ENCODE measurements at regions not wholly inside any gene's neighbourhood (a gene's known extent, or its start where the extent isn't known, plus 50 kb on each side); places are given as distances from the start of the nearest gene placed in this dataset.

DNA sequence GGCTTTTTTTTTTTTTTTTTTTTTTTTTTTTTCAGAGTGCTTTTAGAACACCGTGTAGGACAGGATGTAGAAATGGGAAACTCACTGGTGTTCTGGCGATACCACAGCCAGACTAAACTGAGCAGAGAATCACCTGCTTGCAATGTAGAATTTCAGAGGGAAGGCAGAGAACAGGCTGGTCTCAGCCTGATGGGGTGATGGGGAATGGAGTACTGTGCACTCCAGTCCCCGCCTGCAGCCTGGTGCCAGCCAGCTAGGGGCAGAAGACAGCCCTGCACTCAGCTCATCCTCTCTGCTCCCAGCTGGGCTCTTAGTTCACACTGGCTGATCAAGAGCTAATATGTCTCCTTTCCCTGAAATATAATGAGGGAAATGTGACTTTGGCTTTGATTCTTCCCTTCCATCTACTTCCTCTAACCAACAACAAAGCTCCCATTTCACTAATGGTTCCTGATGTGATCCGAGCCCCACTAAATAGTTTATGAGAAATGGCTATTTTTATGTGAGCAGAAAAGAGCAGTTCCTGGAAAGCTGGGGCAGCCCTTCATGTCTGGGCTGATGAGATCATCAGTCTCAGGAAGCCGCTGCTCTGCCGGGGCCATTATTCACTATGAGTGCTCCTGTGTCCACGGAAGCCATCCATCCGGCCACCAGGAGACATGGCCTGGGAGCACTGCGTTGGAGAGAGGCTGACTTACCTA, 209.7 kb downstream of the GADD45G start:
- BruUV-seq (replicated peaks), result no TSS peak
- peak; percentile 5 for DNase-seq (ENCODE audit: low spot score)
- ChIA-PET POLR2A (interaction anchor here (0.6 to 0.9 kb wide), 7 partner anchors 22 to 883 kb away, joined by 3 to 7 read pairs (median 4); no protein-coding TSS in a partner anchor), CTCF (ENCODE audit: unreplicated experiment) (interaction anchor here (0.9 kb wide), 1 partner anchor 212 kb away, joined by 3 read pairs; no protein-coding TSS in a partner anchor)
- Histone ChIP-seq H3K27ac (ENCODE audit: low read depth, low read length, poor library complexity, severe bottlenecking) (no peak overlapping the region), H3K36me3 (ENCODE audit: insufficient read depth, low read length) (no peaks in the 10 kb centered on the region), H3K9me2 (ENCODE audit: insufficient read depth, low read length) (no peaks in the 10 kb centered on the region), H3K4me1 (ENCODE audit: insufficient read depth, low read length, poor library complexity, severe bottlenecking) (peaks cover 23% of the 10 kb centered on the region), H3K4me2 (ENCODE audit: low read length) (no peak overlapping the region), H3K4me3 (ENCODE audit: low read depth, low read length, poor library complexity, severe bottlenecking) (no peak overlapping the region), H2AFZ (ENCODE audit: low read length) (no peak overlapping the region), H3K9me3 (ENCODE audit: low read length) (no peaks in the 10 kb centered on the region), H4K20me1 (ENCODE audit: insufficient read depth, low read length) (no peaks in the 10 kb centered on the region), H3K79me2 (ENCODE audit: insufficient read depth, low read depth, low read length) (no peaks in the 10 kb centered on the region)
- intact Hi-C loops (cut with micrococcal nuclease; ENCODE audit: unreplicated experiment), result loop anchor here (5.0 kb wide), 1 partner anchor 212 kb away; no protein-coding TSS in a partner anchor
- TF ChIP-seq, protein P1, sequence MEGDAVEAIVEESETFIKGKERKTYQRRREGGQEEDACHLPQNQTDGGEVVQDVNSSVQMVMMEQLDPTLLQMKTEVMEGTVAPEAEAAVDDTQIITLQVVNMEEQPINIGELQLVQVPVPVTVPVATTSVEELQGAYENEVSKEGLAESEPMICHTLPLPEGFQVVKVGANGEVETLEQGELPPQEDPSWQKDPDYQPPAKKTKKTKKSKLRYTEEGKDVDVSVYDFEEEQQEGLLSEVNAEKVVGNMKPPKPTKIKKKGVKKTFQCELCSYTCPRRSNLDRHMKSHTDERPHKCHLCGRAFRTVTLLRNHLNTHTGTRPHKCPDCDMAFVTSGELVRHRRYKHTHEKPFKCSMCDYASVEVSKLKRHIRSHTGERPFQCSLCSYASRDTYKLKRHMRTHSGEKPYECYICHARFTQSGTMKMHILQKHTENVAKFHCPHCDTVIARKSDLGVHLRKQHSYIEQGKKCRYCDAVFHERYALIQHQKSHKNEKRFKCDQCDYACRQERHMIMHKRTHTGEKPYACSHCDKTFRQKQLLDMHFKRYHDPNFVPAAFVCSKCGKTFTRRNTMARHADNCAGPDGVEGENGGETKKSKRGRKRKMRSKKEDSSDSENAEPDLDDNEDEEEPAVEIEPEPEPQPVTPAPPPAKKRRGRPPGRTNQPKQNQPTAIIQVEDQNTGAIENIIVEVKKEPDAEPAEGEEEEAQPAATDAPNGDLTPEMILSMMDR (conservative IDR thresholded peaks at IDR 0.05; ENCODE audit: low read length), result no peak
- no peak for TF ChIP-seq EZH2phosphoT487 (IDR thresholded peaks at IDR 0.05; ENCODE audit: borderline replicate concordance, low read depth, low read length)

GRCh38 chr9:89815061-89815902, 210.5 kb downstream of the GADD45G start:
- H3K79me2 ChIP-seq (ENCODE audit: insufficient read depth, low read depth, low read length), result no peaks in the 10 kb centered on the region
- no peak overlapping the region for H3K4me3 ChIP-seq (ENCODE audit: low read depth, low read length, poor library complexity, severe bottlenecking)
- H3K9me2 ChIP-seq (ENCODE audit: insufficient read depth, low read length), result no peaks in the 10 kb centered on the region
- H3K27ac ChIP-seq (ENCODE audit: low read depth, low read length, poor library complexity, severe bottlenecking), result no peak overlapping the region
- H4K20me1 ChIP-seq (ENCODE audit: insufficient read depth, low read length), result no peaks in the 10 kb centered on the region
- POLR2A ChIA-PET, result interaction anchor here (0.6 to 1.6 kb wide), 5 partner anchors 13 to 244 kb away, joined by 3 to 7 read pairs (median 4); no protein-coding TSS in a partner anchor
- peaks cover 23% of the 10 kb centered on the region for H3K4me1 ChIP-seq (ENCODE audit: insufficient read depth, low read length, poor library complexity, severe bottlenecking)
- DNase-seq (ENCODE audit: low spot score), result peak; percentile 18
- H3K4me2 ChIP-seq (ENCODE audit: low read length), result peak overlapping the region; percentile 0; the same call in 1 of the 2 replicates
- H2AFZ ChIP-seq (ENCODE audit: low read length), result no peak overlapping the region; the same call in 1 of the 2 replicates
- intact Hi-C loops (cut with micrococcal nuclease; ENCODE audit: unreplicated experiment), result loop anchor here (5.0 kb wide), 1 partner anchor 213 kb away; no protein-coding TSS in a partner anchor
- H3K9me3 ChIP-seq (ENCODE audit: low read length), result no peaks in the 10 kb centered on the region
- BruUV-seq (replicated peaks), result no TSS peak
- no peaks in the 10 kb centered on the region for H3K36me3 ChIP-seq (ENCODE audit: insufficient read depth, low read length)
- CTCF ChIA-PET (ENCODE audit: unreplicated experiment), result interaction anchor here (0.9 to 1.0 kb wide), 2 partner anchors 76 to 212 kb away, joined by 3 read pairs; no protein-coding TSS in a partner anchor
- no peak for TF ChIP-seq EZH2phosphoT487 (IDR thresholded peaks at IDR 0.05; ENCODE audit: borderline replicate concordance, low read depth, low read length)
- TF ChIP-seq, protein P1 (conservative IDR thresholded peaks at IDR 0.05; ENCODE audit: low read length), result no peak

All from OCI-LY7 (cell line).